Endodermal cell (in vitro differentiated cells): ENCODE measurements at regions not wholly inside any gene's neighbourhood (a gene's known extent, or its start where the extent isn't known, plus 50 kb on each side); places are given as distances from the start of the nearest gene placed in this dataset.

Experiments used
- DNase-seq: peaks from one replicate; pipeline ENCODE4 v3.0.0-alpha.2; 2017
- H3K27ac ChIP-seq: 2 replicates; pipeline ENCODE4 v1.5.1; 2013; ENCODE audit warnings: mild to moderate bottlenecking, low read depth, low read length, moderate library complexity
- H3K27me3 ChIP-seq: 2 replicates; pipeline ENCODE4 v1.6.1; 2013; ENCODE audit warnings: mild to moderate bottlenecking, low read length, moderate library complexity; ENCODE audit not compliant: insufficient read depth, control insufficient read depth, poor library complexity, severe bottlenecking
- H3K36me3 ChIP-seq: 2 replicates; pipeline ENCODE4 v1.7.0; 2013; ENCODE audit warnings: mild to moderate bottlenecking, low read length, moderate library complexity; ENCODE audit not compliant: control insufficient read depth, insufficient read depth
- H3K4me1 ChIP-seq: one replicate; pipeline ENCODE4 v1.7.0; 2013; ENCODE audit warnings: low read length; ENCODE audit not compliant: control insufficient read depth, insufficient read depth
- H3K4me3 ChIP-seq: 2 replicates; pipeline ENCODE4 v1.5.1; 2013; ENCODE audit warnings: mild to moderate bottlenecking, low read length, moderate library complexity
- H3K9ac ChIP-seq: 2 replicates; pipeline ENCODE4 v1.6.1; 2013; ENCODE audit warnings: mild to moderate bottlenecking, low read length, moderate library complexity; ENCODE audit not compliant: poor library complexity, severe bottlenecking; ENCODE audit errors: extremely low read depth
- H3K9me3 ChIP-seq: 2 replicates; pipeline ENCODE4 v1.6.1; 2013; ENCODE audit warnings: mild to moderate bottlenecking, low read length, moderate library complexity; ENCODE audit not compliant: control insufficient read depth
- H3K27ac Mint-ChIP-seq: 2 replicates; pipeline ENCODE4 v1.8.0; 2020; ENCODE audit warnings: mixed read lengths
- H3K27me3 Mint-ChIP-seq: 2 replicates; pipeline ENCODE4 v1.8.0; 2021; ENCODE audit warnings: mild to moderate bottlenecking, mixed read lengths; ENCODE audit not compliant: insufficient read depth
- H3K36me3 Mint-ChIP-seq: 2 replicates; pipeline ENCODE4 v1.8.0; 2020; ENCODE audit warnings: low read depth, mixed read lengths
- H3K4me1 Mint-ChIP-seq: 2 replicates; pipeline ENCODE4 v1.8.0; 2020; ENCODE audit warnings: mixed read lengths
- H3K4me3 Mint-ChIP-seq: 2 replicates; pipeline ENCODE4 v1.8.0; 2020; ENCODE audit warnings: mild to moderate bottlenecking, moderate library complexity, mixed read lengths
- H3K9me3 Mint-ChIP-seq: 2 replicates; pipeline ENCODE4 v1.8.0; 2020; ENCODE audit warnings: mild to moderate bottlenecking, mixed read lengths
- CTCF ChIP-seq: fragments of 200-600 bp; sonication (generic); conservative IDR thresholded peaks from 2 replicates; pipeline ENCODE4 v1.5.0; 2021; ENCODE audit warnings: antibody characterized with exemption, mild to moderate bottlenecking
- WGBS, 2 experiments: methylation state at CpG; one replicate each; pipeline versions ENCODE4 v1.1.5 to v1.1.7; 2013; ENCODE audit warnings: missing lambda C conversion rate in 2 of 2, mixed read lengths in 1 of 2; ENCODE audit not compliant: insufficient coverage in 1 of 2, insufficient read length in 1 of 2; 5-methylcytosine and 5-hydroxymethylcytosine counted together

- TF ChIP-seq CTCF, result no peak
- Histone ChIP-seq H3K9ac (no peak overlapping the region), H3K36me3 (no peaks in the 10 kb centered on the region), H3K4me1 (no peaks in the 10 kb centered on the region), H3K4me3 (no peak overlapping the region), H3K27me3 (no peaks in the 10 kb centered on the region), H3K27ac (no peak overlapping the region), H3K9me3 (peaks cover 6% of the 10 kb centered on the region)
- Mint-ChIP-seq H3K4me1 (peaks cover 12% of the 10 kb centered on the region), H3K36me3 (no peaks in the 10 kb centered on the region), H3K27ac (no peak overlapping the region), H3K4me3 (no peak overlapping the region), H3K9me3 (peaks cover 1% of the 10 kb centered on the region), H3K27me3 (no peaks in the 10 kb centered on the region)
- no peak for DNase-seq
Observed at GRCh38 chr12:67052981-67053380, 216.2 kb upstream of the CAND1 start.

- no peaks in the 10 kb centered on the region for H3K9me3 ChIP-seq
- DNase-seq, result no peak
- Mint-ChIP-seq H3K27me3 (no peaks in the 10 kb centered on the region), H3K4me1 (peaks cover 12% of the 10 kb centered on the region), H3K9me3 (no peaks in the 10 kb centered on the region), H3K36me3 (no peaks in the 10 kb centered on the region), H3K4me3 (no peak overlapping the region), H3K27ac (no peak overlapping the region)
- H3K27me3 ChIP-seq, result no peaks in the 10 kb centered on the region
- no peak overlapping the region for H3K4me3 ChIP-seq
- no peaks in the 10 kb centered on the region for H3K4me1 ChIP-seq
- H3K9ac ChIP-seq, result no peak overlapping the region
- no peak for TF ChIP-seq CTCF
- no peaks in the 10 kb centered on the region for H3K36me3 ChIP-seq
- no peak overlapping the region for H3K27ac ChIP-seq
Observed at GRCh38 chr12:67056329-67056728, 212.8 kb upstream of the CAND1 start.

- Histone ChIP-seq H3K36me3 (no peaks in the 10 kb centered on the region), H3K4me3 (no peak overlapping the region), H3K4me1 (no peaks in the 10 kb centered on the region), H3K27ac (no peak overlapping the region), H3K9me3 (no peaks in the 10 kb centered on the region), H3K9ac (no peak overlapping the region), H3K27me3 (no peaks in the 10 kb centered on the region)
- no peak for DNase-seq
- Mint-ChIP-seq H3K27me3 (no peaks in the 10 kb centered on the region), H3K27ac (no peak overlapping the region), H3K4me1 (peaks cover 12% of the 10 kb centered on the region), H3K9me3 (no peaks in the 10 kb centered on the region), H3K36me3 (no peaks in the 10 kb centered on the region), H3K4me3 (no peak overlapping the region)
- no peak for TF ChIP-seq CTCF
- WGBS, 2 experiments, result 91% methylated on average over 5 of the region's 5 CpGs; no CpG with 5 or more reads in 1 of the 2 experiments
Observed at GRCh38 chr12:67057072-67057471, 212.1 kb upstream of the CAND1 start.
